Lung (tissue), 11 donors: ENCODE measurements at regions not wholly inside any gene's neighbourhood (a gene's known extent, or its start where the extent isn't known, plus 50 kb on each side); places are given as distances from the start of the nearest gene placed in this dataset.
A peak's percentile ranks its signal among the peaks of the same experiment; 100 is the strongest.

Experiments used
- ATAC-seq: fragments of 200-7000 bp; cut with Tn5 transposase; one replicate; pipeline ENCODE4 v1.9.1; 2020; ENCODE audit warnings: moderate number of reproducible peaks; ENCODE audit not compliant: insufficient read depth, low FRiP score
- DNase-seq, 3 donors: peaks; one replicate each; pipeline ENCODE4 v3.0.0-alpha.2; 2013 to 2017
- H3K27ac ChIP-seq, 2 donors: one replicate each; pipeline ENCODE4 v1.5.1; 2013; ENCODE audit warnings: mild to moderate bottlenecking in 2 of 2, moderate library complexity in 2 of 2, control low read depth in 1 of 2, inconsistent platforms in 1 of 2, low read depth in 1 of 2, low read length in 1 of 2
- H3K27me3 ChIP-seq, 3 donors: one replicate each; pipeline ENCODE4 v1.5.1; 2013; ENCODE audit warnings: low read length in 2 of 3; ENCODE audit not compliant: control insufficient read depth in 3 of 3, insufficient read depth in 3 of 3
- H3K36me3 ChIP-seq, 4 donors: one replicate each; pipeline ENCODE4 v1.5.1; 2013; ENCODE audit warnings: low read length in 4 of 4, mild to moderate bottlenecking in 1 of 4, moderate library complexity in 1 of 4; ENCODE audit not compliant: control insufficient read depth in 4 of 4, insufficient read depth in 4 of 4
- H3K4me1 ChIP-seq, 5 donors: one replicate each; pipeline ENCODE4 v1.5.1; 2013; ENCODE audit warnings: low read length in 5 of 5, mild to moderate bottlenecking in 2 of 5, moderate library complexity in 1 of 5; ENCODE audit not compliant: control insufficient read depth in 5 of 5, insufficient read depth in 5 of 5
- H3K4me3 ChIP-seq: one replicate; pipeline ENCODE4 v1.5.1; 2013; ENCODE audit warnings: mild to moderate bottlenecking, control low read depth, moderate library complexity
- H3K9ac ChIP-seq, 2 donors: one replicate each; pipeline ENCODE4 v1.5.1; 2013; ENCODE audit warnings: low read length in 2 of 2, control low read depth in 1 of 2; ENCODE audit not compliant: insufficient read depth in 1 of 2
- H3K9me3 ChIP-seq, 4 donors: one replicate each; pipeline ENCODE4 v1.5.1; 2013; ENCODE audit warnings: low read length in 3 of 4, mild to moderate bottlenecking in 1 of 4, moderate library complexity in 1 of 4; ENCODE audit not compliant: control insufficient read depth in 4 of 4, insufficient read depth in 3 of 4
- WGBS, 2 donors: extraction: QIAGEN DNeasy Blood & Tissue Kit; methylation state at CpG; one replicate each; pipeline ENCODE4 v1.1.7; 2013; 5-methylcytosine and 5-hydroxymethylcytosine counted together
- TF ChIP-seq, protein P1 (sequence below): IDR thresholded peaks from 2 replicates; pipeline ENCODE4 v1.5.1; 2012; ENCODE audit warnings: mild to moderate bottlenecking; ENCODE audit errors: control extremely low read depth, extremely low read depth
- donor health status: control.
- donor health status: control.
- donor health status: Bipolar disorder and iron deficiency.
- donor health status: healthy.
- donor health status: DM: yes; HTN: yes; CAD: no.

DNA sequence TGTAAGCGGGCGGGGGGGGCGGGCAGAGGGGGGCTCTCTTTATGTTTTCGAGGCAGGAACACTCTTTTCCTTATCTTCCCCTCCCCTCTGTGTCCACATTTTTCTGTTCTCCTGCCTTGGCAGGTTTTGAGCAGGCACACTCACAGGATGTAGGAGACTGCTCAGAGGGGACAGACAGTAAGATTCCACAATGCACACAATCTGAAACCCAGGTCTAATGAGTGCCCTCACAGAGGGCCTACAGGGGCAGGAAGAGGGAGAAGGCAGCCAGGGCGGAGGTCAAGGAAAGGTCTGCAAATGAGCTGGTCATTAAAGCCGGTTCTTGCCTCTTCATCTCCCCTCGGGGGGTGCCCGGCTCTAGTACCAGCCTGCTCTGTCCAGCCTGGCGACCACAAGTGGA is 106.1 kb upstream of the ATP6AP2 start:
- Histone ChIP-seq H3K9ac (no peak overlapping the region), H3K27me3 (peaks cover 0 to 11% (median 10%) of the 10 kb centered on the region in 3 donors), H3K36me3 (no peaks in the 10 kb centered on the region), H3K4me1 (peaks cover 0 to 8% (median 4%) of the 10 kb centered on the region in 5 donors), H3K9me3 (peaks cover 0 to 12% (median 0%) of the 10 kb centered on the region in 4 donors), H3K27ac (no peak overlapping the region), H3K4me3 (no peak overlapping the region)
- WGBS, 2 donors: 54 to 78% methylated on average over 9 of the region's 9 CpGs
- TF ChIP-seq, protein P1, sequence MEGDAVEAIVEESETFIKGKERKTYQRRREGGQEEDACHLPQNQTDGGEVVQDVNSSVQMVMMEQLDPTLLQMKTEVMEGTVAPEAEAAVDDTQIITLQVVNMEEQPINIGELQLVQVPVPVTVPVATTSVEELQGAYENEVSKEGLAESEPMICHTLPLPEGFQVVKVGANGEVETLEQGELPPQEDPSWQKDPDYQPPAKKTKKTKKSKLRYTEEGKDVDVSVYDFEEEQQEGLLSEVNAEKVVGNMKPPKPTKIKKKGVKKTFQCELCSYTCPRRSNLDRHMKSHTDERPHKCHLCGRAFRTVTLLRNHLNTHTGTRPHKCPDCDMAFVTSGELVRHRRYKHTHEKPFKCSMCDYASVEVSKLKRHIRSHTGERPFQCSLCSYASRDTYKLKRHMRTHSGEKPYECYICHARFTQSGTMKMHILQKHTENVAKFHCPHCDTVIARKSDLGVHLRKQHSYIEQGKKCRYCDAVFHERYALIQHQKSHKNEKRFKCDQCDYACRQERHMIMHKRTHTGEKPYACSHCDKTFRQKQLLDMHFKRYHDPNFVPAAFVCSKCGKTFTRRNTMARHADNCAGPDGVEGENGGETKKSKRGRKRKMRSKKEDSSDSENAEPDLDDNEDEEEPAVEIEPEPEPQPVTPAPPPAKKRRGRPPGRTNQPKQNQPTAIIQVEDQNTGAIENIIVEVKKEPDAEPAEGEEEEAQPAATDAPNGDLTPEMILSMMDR: no peak
- DNase-seq (peak in 1 of 3 donors; percentile 20), ATAC-seq (no peak)

DNA sequence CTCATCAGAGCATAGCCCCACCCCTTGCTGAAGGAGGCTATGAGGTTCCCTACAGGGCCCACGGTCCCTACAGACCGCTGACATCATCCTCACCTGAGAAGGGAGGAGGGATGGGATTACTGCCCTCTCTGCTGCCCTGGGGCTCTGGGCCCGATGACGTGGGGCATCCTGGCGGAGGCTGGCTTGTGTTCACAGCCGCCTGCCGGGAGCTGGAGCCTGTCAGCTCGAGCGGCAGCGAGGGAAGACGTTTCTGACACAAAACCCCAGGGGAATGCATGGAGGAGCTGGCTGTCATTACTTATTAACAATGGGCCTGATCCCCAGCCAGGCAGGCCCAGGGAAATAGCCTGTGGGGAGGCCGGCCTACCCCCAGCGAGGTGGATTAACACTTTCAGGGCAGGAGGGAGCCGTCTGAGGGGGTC is 106.6 kb upstream of the ATP6AP2 start:
- H3K27ac ChIP-seq: no peak overlapping the region
- H3K4me3 ChIP-seq: no peak overlapping the region
- WGBS, 2 donors: 34 to 47% methylated on average over 8 to 14 of the region's 14 CpGs
- H3K27me3 ChIP-seq: peaks cover 0 to 11% (median 8%) of the 10 kb centered on the region in 3 donors
- DNase-seq (peak; percentile 57 to 68 (median 64)), ATAC-seq (no peak)
- H3K36me3 ChIP-seq: no peaks in the 10 kb centered on the region
- TF ChIP-seq, protein P1: no peak
- no peak overlapping the region for H3K9ac ChIP-seq
- H3K4me1 ChIP-seq: peaks cover 0 to 8% (median 4%) of the 10 kb centered on the region in 5 donors
- peaks cover 0 to 9% (median 0%) of the 10 kb centered on the region in 4 donors for H3K9me3 ChIP-seq

DNA sequence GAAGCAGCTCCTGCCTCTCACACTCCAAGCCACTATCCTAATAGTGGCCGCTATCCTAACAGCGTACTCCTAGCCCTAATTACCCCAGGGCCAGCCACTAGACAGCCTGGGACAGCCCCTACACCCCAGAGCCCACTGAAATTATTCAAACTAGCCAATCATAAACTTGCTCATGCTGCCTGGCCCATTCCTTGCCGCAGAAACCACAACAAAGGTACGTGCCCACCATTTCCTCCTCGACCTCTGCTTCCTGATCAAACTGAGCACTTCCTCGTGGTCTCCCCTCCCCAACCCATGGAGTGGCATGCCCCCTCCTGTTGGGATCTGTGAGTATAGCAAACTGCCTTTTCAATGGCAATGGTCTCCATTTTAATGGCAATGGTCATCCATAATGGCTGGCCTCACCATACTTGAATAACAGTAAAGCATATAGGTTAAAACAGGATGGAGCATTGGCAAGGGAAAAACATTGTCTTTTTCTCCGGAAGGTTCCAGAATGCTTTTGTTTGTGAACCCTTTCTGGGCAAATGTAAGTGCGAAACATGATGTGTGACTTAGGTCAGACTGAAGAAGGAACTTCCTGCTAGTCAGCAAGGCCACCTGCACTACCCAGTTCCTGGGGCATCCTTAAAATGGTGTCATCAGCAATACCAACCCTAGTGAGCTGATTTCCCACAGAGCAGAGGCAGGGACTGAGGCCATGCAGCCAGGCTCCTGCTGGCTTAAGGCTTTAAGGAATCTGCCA is 107.1 kb upstream of the ATP6AP2 start:
- Histone ChIP-seq H3K4me1 (peaks cover 0 to 8% (median 4%) of the 10 kb centered on the region in 5 donors), H3K9ac (no peak overlapping the region), H3K9me3 (peaks cover 0 to 6% (median 0%) of the 10 kb centered on the region in 4 donors), H3K27me3 (peaks cover 0 to 9% (median 8%) of the 10 kb centered on the region in 3 donors), H3K36me3 (no peaks in the 10 kb centered on the region), H3K27ac (no peak overlapping the region), H3K4me3 (no peak overlapping the region)
- DNase-seq (no peak), ATAC-seq (no peak)
- 49 to 68% methylated on average over 8 of the region's 8 CpGs for WGBS, 2 donors
- TF ChIP-seq, protein P1: no peak
